GM19025 (cell line): ENCODE measurements at regions not wholly inside any gene's neighbourhood (a gene's known extent, or its start where the extent isn't known, plus 50 kb on each side); places are given as distances from the start of the nearest gene placed in this dataset.
"Not testable (repeated sequence)": the region's sequence is repeated elsewhere in the genome, so short reads cannot be mapped to it uniquely, and the experiment has no call there.

ENCODE experiments used
- ATAC-seq: cut with Tn5 transposase; IDR thresholded peaks from one replicate; pipeline ENCODE4 v1.9.1; 2021; ENCODE audit warnings: mild to moderate bottlenecking, low read depth, moderate library complexity; ENCODE audit not compliant: unreplicated experiment

GRCh38 chr3:72505539-72506405 lies 342.5 kb downstream of the SHQ1 start:
- ATAC-seq, result no peak

DNA sequence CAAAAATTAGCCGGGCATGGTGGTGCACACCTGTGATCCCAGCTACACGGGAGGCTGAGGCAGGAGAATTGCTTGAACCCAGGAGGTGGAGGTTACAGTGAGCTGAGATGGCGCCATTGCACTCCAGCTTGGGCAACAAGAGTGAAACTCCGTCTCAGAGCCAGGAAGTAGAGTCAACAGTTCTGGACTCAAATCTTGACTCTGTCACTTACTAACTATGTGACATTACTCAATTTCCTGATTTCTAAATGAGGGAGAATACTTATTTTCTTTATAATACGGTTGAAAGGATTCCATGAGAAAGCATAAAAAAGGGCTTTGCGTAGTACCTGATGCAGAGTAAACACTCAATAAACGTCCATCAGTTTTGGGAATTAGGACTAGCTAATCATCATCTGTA lies 350.7 kb downstream of the SHQ1 start:
- not testable (repeated sequence) for ATAC-seq

- no peak for ATAC-seq
These were observed 352.1 kb downstream of the SHQ1 start for GRCh38 chr3:72496051-72496670.

DNA sequence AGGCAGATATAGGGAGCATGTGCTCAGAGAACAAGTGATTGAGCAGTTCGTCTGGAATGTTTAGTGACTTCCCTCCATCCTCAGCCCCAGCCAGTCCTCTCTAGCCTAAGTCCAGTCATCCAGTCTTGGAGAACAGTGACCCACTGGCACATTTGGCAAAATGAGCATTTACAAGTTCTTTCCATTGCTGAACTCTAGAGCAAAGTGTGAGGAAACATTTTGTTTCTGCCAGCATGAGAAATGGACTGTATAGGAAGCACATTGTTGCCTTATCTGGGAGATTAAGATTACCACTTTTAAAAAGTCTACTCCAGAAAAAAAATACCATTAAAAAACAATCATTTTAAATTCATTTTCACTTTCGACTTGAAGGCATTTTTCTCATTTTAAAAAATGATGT lies 353.6 kb downstream of the SHQ1 start:
- no peak for ATAC-seq

DNA sequence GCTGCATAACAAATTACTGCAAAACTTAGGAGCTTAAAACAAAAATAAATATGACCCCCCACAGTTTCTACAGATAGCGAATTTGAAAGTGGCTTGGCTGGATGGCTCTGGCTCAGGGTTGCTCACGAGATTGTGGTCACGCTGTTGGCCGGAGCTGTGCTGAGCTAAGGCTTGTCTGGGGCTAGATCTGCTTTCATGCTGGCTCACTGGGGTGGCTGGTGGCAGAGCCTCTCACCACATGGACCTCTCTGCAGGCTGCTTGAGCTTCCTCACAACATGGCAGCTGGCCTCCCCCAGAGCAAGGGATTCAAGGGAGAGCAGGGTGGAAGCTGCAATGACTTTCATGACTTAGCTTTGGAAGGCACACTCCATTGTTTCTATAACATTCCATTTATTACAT lies 354.1 kb downstream of the SHQ1 start:
- ATAC-seq, result no peak

- no peak for ATAC-seq
These were observed 356.0 kb downstream of the SHQ1 start for GRCh38 chr3:72492240-72492639.

DNA sequence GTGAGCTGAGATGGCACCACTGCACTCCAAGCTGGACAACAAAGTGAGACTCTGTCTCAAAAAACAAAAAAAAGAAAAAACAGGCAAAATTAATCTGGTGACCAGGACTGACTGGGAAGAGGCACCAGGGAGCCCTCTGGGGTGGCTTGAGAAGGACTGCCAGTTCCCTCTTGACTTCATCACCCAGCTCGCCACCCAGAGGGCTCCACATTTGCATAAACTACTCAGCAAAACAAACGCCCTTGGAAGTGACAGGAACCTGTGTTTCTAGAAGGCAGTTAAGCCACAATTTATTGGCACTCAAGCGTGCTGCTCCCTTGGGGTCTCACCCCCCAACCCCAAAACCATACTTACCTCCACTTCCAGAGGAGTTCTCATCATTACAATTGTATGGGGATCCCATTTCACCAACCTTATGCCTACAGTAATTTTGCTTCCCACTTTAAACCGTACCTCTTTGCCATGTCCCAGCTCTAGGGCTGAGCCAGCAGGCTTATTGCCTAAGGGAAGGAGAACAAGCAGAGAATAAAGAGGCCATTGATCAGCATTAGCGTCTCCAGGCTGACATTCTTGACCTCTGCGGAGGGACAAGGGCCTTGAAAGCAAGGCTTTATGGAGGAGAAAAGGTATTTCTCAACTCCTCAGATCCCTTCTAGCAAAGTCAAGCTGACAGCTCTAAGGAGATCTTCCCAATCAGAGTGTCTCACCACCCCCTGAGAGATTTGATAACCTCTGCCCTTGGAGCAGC lies 357.4 kb downstream of the SHQ1 start:
- ATAC-seq, result no peak

DNA sequence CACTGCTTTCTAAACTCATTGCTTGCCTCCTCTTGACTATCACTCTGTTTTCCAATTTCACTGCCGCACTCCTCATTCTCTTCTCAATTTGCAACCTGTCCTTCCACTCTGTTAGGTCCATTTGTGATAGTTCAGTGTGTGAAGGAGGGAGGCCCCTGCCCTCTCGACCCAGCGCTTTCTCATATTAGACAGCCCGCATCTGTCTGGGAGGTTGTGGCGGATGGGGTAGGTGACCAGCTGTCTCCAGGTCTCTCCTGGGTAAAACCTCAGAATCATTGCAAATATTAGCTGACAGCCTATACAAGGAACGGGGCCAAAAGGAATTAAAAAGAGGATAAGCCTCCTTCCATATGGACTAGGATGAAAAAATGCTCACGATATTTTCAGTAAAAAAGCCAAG lies 358.3 kb downstream of the SHQ1 start:
- no peak for ATAC-seq

- no peak for ATAC-seq
These were observed 359.6 kb downstream of the SHQ1 start for GRCh38 chr3:72488738-72489035.

GRCh38 chr3:72487946-72488737 lies 360.1 kb downstream of the SHQ1 start:
- ATAC-seq, result no peak

DNA sequence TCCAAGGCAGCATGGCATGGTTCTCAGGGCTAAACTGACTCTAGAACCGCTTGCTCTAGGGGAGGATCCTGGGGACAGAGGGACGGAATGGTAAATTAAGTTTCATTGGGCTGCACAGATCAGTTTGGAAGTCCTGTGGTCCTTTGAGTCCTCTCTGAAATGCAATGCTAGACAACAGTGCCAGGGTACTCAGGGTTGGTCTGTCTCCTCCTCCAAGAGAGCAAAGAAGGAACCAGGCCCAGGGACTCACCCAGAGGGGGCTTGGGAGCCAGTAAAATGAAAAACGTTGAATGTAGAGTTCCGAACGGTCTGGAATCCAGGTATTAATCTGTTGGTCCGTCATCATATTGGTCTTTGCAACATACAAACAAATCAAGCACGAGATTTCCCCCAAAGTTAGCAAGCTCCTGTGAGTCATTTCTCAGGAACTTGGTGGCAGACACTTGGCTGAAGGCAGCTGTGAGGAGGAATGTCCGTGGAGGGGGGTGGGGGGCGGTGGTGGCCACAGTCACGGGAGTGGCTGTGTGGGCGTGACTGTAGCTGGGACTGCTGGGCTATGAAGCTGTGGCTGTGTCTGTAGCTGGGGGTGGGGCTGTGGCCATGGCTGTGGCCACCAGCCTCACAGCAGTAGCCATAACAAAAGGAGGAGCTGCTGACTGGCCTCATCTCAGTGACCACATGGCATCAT lies 361.0 kb downstream of the SHQ1 start:
- ATAC-seq, result no peak

GRCh38 chr3:72485641-72486040 lies 362.6 kb downstream of the SHQ1 start:
- ATAC-seq, result no peak

GRCh38 chr3:72483554-72484104 lies 364.6 kb downstream of the SHQ1 start:
- ATAC-seq, result no peak

DNA sequence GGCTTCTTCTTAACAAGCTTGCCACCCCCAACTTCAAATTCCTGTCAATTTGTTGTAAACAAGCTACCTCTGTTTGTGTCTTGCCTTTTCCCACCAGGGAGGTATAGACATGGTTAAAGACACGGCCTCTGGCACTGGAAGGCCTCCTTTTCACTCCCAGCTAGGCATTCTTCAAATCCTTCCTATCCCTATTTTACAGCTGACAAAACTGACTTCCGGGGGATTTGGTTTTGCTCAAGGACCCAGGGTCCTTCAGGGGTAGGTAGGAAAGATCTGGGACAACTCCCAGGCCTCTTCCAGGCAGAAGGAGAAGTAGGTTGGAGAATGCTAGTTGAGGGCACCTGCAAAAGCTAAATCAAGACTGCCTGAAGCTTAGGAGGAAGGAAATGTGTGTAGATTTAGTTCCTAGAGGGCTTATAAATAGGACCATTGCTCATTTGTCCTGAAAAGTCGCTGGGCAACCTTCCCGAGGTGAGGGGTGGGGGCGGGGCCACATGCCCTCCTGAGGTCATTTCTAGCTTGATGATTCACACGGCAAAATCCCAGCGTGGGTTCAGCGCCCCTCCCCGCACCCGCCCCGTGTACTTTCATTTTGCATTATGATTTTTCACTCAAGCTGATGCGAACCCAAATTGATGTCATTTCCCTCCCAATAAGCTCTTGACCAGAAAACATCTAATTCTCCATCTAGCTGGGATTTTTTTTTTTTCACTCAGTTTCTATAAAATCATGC lies 365.5 kb downstream of the SHQ1 start:
- no peak for ATAC-seq

DNA sequence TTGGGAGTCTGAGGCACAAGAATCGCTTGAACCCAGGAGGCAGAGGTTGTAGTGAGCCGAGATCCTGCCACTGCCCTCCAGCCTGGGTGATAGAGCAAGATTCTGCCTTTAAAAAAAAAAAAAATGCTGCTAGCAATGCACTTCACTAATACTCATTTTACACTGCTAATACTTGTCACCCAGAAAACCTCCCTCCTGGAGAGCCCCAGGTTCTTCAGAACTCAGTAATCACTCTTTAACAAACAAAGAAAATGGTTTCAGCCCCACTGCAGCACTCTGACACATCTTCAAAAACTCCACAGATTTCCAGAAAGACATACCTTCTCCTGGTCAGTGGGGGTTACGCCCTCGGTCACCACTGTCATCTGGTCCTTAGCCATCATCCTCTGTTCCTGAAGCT lies 366.7 kb downstream of the SHQ1 start:
- no peak for ATAC-seq

GRCh38 chr3:72480366-72480765 lies 367.9 kb downstream of the SHQ1 start:
- ATAC-seq, result no peak

DNA sequence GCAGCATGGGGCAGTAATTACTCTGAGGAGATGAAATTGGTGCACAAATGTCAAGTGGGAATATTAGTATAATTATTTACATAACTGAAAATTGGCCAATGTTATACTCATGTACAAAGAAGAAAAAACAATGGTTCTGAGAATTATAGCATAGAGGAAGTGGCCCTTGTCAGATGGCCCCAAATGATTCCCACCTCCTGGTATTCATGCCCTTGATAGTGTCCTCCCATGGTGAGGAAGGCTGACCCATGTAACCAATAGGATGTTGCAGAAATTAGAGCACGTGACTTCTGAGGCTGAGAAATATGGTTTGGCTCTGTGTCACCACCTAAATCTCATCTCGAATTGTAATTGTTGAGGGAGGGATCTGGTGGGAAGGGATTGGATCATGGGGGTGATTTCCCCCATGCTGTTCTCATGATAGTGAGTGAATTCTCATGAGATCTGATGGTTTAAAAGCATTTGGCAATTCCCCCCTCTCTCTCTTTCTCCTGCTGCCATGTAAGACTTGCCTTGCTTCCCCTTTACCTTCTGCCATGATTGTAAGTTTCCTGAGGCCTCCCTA lies 368.5 kb downstream of the SHQ1 start:
- no peak for ATAC-seq

DNA sequence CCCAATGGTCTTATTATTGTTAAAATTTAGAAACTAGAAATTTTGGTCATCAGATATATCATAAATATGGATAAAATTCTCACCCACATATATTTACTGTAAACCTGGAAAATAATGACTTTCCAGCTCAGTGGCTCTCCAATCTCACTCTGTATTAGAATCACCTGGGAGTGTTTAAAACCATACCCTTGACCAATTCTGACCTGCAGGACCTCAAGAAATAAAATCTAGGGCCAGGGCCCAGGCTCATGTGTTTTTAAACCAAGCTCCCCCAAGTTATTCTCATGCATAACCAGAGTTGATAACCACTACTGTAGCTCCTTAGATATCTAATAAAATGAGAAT lies 372.1 kb downstream of the SHQ1 start:
- no peak for ATAC-seq
